GM20000 (cell line): ENCODE measurements at regions not wholly inside any gene's neighbourhood (a gene's known extent, or its start where the extent isn't known, plus 50 kb on each side); places are given as distances from the start of the nearest gene placed in this dataset.

Experiments used
- DNase-seq: peaks from one replicate; pipeline ENCODE4 v3.0.0; 2012; ENCODE audit warnings: low spot score
- TF ChIP-seq, protein P1 (sequence below): IDR thresholded peaks from 2 replicates; pipeline ENCODE4 v1.5.1; 2012; ENCODE audit warnings: mild to moderate bottlenecking, control low read depth; ENCODE audit errors: extremely low read depth, missing control alignments

- no peak for DNase-seq
- TF ChIP-seq, protein P1, sequence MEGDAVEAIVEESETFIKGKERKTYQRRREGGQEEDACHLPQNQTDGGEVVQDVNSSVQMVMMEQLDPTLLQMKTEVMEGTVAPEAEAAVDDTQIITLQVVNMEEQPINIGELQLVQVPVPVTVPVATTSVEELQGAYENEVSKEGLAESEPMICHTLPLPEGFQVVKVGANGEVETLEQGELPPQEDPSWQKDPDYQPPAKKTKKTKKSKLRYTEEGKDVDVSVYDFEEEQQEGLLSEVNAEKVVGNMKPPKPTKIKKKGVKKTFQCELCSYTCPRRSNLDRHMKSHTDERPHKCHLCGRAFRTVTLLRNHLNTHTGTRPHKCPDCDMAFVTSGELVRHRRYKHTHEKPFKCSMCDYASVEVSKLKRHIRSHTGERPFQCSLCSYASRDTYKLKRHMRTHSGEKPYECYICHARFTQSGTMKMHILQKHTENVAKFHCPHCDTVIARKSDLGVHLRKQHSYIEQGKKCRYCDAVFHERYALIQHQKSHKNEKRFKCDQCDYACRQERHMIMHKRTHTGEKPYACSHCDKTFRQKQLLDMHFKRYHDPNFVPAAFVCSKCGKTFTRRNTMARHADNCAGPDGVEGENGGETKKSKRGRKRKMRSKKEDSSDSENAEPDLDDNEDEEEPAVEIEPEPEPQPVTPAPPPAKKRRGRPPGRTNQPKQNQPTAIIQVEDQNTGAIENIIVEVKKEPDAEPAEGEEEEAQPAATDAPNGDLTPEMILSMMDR: no peak
Measured at GRCh38 chr1:42096554-42096953, 56.7 kb upstream of the GUCA2B start.

- TF ChIP-seq, protein P1: no peak
- no peak for DNase-seq
Measured at GRCh38 chr1:42089246-42089645, 64.0 kb upstream of the GUCA2B start.

DNA sequence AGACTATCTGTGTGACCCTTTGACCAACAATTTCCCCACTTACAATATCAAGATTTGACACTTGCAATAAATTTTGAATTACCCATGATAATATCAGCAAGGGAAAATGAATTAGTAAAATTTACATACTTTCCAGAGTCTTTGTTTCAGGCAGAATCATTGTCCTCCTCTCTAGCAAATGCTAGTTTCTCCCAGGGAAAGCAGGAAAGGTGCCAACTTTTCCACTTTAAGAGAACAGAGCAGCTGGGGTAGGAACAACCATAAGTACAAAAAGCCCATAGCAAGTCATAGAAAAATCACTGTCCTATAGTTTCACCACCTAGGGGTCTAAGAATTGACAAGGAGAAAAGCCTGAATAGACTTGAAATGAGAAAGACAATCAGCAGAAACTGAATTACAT is 67.1 kb upstream of the GUCA2B start:
- TF ChIP-seq, protein P1: no peak
- no peak for DNase-seq

DNA sequence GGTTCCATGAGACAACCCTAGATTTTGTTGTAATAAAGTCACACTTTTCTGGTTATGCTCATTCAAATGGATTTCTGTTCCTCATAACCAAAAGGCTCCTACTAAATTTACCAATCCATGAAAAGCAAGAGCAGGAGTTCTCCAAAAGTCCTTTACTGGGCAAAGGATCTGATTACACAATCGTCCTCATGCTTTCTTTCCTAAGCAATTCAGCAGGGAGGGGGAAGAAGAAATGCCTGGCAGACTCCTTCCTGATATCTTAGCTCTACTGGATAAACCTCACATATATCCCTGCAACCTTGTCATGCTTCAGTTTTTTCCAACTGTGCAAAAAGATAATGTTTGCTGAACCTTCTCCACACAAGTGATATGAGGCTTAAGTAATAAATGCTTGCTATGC is 67.6 kb upstream of the GUCA2B start:
- DNase-seq: no peak
- TF ChIP-seq, protein P1: no peak

DNA sequence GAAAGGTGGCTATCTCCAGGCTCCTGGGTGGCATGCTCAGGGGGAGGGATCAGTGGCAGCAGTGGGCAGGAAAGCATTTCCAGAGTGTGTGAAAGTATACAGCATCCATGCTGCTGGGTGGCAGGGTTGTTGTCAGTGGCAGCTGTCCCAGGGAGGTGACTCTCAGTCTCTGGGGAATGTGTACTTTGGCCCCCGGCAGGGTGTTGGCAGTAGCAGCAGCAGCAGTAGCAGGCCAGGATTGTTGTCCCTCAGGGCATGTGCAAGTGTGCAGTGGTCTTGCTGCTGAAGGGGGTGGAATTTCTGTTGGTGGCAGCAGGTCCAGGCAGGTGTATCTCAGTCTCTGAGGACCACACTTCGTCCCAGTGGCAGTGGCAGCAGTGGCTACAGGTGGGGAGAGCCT is 71.7 kb upstream of the GUCA2B start:
- no peak for DNase-seq
- TF ChIP-seq, protein P1: no peak

DNA sequence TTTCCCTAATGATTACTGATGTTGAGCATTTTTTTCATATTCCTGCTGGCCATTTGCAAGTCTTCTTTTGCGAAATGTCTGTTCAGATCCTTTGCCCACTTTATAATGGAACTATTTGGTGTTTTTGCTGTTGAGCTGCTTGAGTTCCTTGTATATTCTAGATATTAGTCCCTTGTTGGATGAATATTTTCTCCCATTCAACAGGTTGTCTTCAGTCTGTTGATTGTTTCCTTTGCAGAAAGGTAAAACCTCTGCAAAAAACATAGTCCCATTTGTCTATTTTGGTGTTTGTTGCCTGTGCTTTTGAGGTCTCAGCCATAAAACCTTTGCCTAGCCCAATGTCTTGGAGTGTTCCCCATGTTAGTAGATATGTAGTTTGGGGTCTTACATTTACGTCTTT is 78.0 kb upstream of the GUCA2B start:
- DNase-seq: no peak
- TF ChIP-seq, protein P1: no peak

- no peak for DNase-seq
- TF ChIP-seq, protein P1: no peak
Measured at GRCh38 chr1:42070996-42071395, 82.2 kb upstream of the GUCA2B start.
